Stimulated activated CD4-positive, alpha-beta T cell treated with anti-CD3 and anti-CD28 coated beads, Interleukin-2, amount 100 ng/mL, for 4 hours (primary cell): ENCODE measurements at regions not wholly inside any gene's neighbourhood (a gene's known extent, or its start where the extent isn't known, plus 50 kb on each side); places are given as distances from the start of the nearest gene placed in this dataset.
"Not testable (repeated sequence)": the region's sequence is repeated elsewhere in the genome, so short reads cannot be mapped to it uniquely, and the experiment has no call there.

ENCODE experiments used
- DNase-seq: peaks from one replicate; pipeline ENCODE4 v3.0.0-alpha.2; 2020; ENCODE audit warnings: low read depth

GRCh38 chr9:7739595-7739994 is 60.0 kb downstream of the DMAC1 start:
- no peak for DNase-seq

GRCh38 chr9:7735311-7735710 is 64.3 kb downstream of the DMAC1 start:
- DNase-seq = no peak

DNA sequence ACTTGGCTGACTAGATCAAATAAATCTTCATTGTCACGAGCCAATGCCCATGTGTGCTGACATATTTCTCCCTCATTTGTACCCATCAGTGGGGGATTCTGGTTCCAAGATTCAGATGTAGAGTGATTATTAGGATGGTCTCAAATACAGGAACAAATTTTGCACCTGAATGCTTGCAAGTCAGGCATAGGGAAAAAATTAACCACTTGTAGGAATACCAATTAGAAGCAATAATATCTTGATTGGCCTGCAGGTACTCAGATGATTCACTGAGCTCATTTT is 69.5 kb downstream of the DMAC1 start:
- DNase-seq = no peak

- DNase-seq = no peak
These were observed 70.0 kb downstream of the DMAC1 start for GRCh38 chr9:7729371-7730163.

- no peak for DNase-seq
These were observed 78.3 kb downstream of the DMAC1 start for GRCh38 chr9:7721291-7721690.

DNA sequence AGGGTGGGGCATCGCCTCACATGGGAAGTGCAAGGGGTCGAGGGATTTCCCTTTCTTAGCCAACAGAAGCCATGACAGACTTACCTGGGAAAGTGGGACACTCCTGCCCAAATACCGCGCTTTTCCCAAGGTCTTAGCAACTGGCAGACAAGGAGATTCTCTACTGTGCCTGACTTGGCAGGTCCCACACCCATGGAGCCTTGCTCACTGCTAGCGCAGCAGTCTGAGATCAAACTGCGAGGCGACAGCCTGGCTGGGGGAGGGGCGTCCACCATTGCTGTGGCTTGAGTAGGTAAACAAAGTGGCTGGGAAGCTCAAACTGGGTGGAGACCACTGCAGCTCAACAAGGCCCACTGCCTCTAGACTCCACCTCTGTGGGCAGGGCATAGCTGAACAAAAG is 86.5 kb downstream of the DMAC1 start:
- not testable (repeated sequence) for DNase-seq

DNA sequence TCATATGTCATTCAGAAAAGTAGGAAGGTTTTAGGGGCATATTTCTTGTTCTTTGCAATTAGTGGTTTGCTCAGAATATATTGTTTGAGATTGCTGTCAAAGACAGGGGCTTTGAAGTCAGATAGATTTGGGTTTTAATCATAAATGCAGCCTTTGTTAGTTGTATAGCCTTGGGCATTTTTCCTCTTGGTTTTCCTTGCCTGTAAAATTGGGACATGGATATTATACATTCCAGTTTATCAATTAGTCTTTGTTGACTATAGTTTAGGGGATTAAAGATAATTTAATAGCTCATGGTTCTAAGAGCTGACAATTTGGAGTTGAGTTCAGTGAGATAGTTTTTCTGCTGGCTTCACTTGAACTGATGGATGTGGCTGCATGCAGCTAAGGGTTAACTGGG is 88.9 kb downstream of the DMAC1 start:
- DNase-seq = no peak

GRCh38 chr9:7707934-7708333 is 91.6 kb downstream of the DMAC1 start:
- DNase-seq = no peak

- DNase-seq = no peak
These were observed 95.0 kb downstream of the DMAC1 start for GRCh38 chr9:7704543-7704942.

DNA sequence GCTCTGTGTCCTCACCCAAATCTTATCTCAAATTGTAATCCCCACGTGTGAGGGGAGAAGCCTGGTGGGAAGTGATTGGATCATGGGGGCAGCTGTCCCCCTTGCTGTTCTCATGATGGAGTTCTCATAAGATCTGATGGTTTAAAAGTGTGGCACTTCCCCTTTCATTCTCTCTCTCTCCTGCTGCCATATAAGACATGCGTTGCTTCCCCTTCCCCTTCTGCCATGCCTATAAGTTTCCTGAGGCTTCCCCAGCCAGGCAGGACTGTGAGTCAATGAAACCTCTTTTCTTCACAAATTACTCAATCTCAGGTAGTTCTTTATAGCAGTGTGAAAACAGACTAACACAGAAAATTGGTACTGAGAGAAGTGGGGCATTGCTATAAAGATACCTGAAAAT is 107.7 kb downstream of the DMAC1 start:
- DNase-seq = no peak

DNA sequence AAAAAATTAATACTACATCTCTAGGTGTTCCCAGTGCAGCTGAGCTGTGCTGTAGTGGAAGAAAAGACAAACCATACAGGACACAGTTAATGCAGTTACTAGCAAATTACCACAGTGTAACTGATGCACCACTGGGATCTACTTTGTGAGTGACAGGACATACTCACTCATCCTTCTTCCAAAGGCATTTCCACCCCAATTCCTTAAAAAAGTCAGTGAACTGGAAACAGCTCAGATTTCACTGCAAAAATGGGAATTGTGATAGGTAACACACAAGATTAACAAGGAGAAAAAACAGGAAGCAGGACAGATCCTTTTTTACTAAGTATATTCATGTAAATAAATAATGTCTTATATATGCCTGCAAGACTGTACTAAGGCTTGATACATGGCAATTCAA is 109.6 kb downstream of the DMAC1 start:
- DNase-seq = no peak

GRCh38 chr9:7688626-7689025 is 111.0 kb downstream of the DMAC1 start:
- DNase-seq = no peak

GRCh38 chr9:7676609-7677156 is 122.9 kb downstream of the DMAC1 start:
- DNase-seq = no peak

DNA sequence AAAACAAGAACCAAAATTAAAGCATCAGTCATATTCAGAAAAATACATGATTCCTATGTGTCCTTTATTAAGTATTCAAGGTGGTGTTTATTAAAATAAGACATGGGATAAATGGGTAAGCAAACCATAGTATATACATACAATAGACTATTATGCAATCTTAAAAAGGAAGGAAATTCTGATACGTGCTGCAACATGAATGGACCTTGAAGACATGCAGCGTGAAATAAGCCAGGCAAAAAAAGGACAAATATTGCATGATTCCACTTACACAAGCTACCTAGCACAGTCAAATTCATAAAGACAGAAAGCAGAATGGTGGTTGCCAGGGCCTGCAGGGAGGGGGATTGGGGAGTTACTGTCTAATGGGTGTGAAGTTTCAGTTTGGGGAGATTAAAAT is 127.7 kb downstream of the DMAC1 start:
- no peak for DNase-seq

DNA sequence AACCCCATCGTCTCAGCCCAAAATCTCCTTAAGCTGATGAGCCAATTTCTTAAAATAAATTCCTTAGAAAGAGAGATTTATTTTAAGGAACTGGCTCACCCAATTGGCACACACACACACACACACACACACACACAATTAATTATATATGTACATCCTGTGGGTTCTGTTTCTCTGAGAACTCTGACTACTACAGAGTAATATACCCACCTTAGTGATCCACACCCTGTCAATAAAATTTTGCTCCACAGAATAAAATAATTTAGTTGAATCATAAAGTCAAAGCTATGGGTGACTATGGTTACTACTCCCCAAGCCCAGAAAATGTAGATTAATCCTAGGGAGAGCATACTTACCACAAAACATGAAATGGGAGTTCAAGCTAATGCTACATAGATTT is 131.0 kb downstream of the DMAC1 start:
- DNase-seq = no peak

DNA sequence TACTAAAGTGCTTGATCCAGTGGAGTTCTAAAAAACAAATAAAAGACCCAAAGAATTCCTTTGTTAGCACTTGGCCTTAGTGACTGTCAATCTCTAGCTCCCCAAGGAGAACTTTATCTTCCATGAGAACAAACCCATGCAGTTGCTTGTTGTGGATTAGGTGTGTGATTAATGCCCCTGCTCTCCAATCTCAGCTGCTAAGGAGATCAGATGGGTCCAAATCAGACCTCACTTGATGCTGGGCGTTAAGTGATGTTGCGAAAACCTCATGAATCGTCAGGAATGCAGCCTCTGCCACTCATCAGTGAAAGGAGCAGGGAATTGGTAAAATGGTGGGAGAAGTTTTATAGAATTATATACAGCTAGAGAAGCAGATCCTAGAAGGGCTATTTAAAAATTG is 133.7 kb downstream of the DMAC1 start:
- DNase-seq = no peak

GRCh38 chr9:7659766-7660165 is 139.8 kb downstream of the DMAC1 start:
- DNase-seq = no peak

GRCh38 chr9:7656636-7657035 is 142.9 kb downstream of the DMAC1 start:
- no peak for DNase-seq

GRCh38 chr9:7653262-7653661 is 146.3 kb downstream of the DMAC1 start:
- DNase-seq = no peak

GRCh38 chr9:7640231-7640630 is 159.3 kb downstream of the DMAC1 start:
- no peak for DNase-seq

- DNase-seq = no peak
These were observed 160.1 kb downstream of the DMAC1 start for GRCh38 chr9:7639471-7639870.

DNA sequence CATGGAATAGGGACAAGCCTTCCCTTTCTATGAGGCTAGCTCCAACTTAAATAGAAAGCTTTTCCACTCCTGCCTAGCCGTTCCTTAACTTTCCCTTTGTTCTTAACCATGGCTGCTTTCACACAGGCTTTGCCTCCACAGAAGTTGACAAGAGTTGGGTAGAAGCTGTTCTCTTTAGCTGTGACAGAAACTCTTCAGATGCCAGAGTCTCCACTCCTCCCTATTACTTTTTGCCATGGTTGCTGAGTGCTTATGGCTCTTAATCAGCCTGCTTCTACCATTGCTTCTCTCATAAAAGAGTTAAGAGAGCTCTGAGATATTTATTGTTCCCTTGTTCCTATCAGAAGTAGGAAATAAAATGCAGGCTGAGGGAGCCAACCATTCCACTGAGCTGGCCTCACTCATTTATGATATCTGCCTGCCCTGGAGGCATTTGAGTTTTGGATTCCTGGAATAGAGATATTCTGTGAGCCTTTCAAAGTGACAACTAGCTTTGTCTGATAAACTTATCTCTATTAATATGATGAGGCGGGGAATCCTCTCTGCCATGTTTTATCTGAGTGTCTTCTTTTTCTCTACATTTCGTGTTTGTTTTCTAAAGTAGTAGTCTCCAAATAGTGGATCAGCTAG is 162.6 kb downstream of the DMAC1 start:
- no peak for DNase-seq

- DNase-seq = no peak
These were observed 163.3 kb downstream of the DMAC1 start for GRCh38 chr9:7636309-7636708.

GRCh38 chr9:7626571-7627029 is 173.0 kb downstream of the DMAC1 start:
- peak; percentile 27 for DNase-seq
